HG03520 (cell line): ENCODE measurements at regions not wholly inside any gene's neighbourhood (a gene's known extent, or its start where the extent isn't known, plus 50 kb on each side); places are given as distances from the start of the nearest gene placed in this dataset.

Experiments
- ATAC-seq: cut with Tn5 transposase; IDR thresholded peaks from one replicate; pipeline ENCODE4 v1.9.1; 2021; ENCODE audit warnings: mild to moderate bottlenecking, moderate library complexity; ENCODE audit not compliant: unreplicated experiment

DNA sequence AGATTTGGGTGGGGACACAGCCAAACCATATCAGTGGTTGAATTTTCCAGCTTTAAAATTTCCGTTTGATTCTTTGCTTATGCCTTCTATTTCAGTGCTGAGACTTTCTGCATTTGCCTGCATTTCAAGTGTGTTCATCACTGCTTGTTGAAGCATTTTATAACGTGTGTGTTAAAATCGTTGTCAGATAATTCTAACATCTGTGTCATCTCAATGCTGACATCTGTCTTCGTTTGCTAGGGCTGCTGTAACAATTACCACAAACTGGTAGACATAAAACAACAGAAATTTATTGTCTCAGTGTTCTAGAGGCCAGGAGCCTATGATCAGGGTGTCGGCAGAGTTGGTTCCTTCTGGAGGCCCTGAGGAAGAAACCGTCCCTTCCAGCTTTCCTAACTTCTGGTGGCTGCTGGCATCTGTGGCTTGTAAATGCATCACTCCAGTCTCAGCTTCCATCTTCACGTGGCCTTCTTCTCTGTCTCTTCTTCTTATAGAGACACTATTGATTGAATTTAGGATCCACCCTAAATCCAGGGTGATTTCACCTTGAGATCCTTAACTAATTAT lies 71.1 kb upstream of the SDK1 start:
- no peak for ATAC-seq

DNA sequence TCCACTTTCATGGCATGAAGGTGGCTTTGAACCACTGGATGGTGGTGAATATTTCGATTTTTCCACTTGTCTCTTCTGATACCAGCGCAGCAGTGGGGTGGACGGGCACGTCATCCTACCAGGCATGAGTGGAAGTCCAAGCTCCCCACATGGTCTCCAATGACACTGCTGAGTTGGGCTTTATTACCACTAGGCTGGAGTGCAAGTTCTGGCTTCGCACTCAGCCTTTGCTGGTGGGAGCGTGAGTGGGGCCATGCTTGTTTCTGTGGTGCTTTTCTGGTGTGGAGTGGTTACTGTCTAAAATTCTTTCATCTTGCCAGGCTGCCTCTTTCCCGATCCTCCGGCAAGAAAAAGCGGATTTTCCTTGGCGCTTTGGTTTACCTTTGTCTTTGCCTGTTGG lies 70.1 kb upstream of the SDK1 start:
- no peak for ATAC-seq

DNA sequence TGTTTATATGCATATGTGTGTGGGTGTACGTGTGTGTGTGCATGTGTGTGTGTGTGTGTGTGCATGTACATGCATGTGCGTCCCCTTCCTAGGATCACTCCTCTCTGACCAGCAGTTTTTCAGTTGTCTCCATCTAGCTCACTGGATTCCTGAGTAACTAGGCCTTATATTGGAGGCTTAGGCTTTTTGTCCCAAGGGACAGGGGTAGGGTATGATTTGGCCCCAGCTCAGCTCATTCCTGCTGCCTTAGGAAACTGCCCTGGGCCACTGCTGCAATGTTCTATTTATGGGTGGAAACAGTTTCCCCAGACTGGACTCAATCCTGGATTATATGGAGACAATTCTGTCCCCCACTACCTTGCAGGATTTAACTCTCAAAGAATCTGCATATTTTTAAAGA lies 68.8 kb upstream of the SDK1 start:
- ATAC-seq: no peak

DNA sequence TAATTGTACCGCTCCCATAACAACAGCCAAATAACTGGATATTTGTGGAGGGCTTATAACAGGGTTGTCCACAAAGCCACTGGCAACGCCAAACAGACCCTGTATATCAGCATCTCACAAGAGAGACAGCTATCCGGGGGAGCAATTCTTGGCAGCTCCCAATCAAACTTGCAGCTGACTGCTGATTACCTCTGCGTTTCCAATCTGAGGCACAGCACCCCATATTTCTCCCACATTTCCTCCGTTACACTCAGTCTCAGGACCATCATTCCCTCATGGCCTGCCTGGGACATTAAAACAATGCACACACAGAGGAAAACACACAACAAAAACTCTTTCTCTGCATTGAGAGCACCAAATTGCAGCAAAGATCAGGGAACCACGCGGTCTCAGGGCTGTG lies 67.8 kb upstream of the SDK1 start:
- no peak for ATAC-seq

DNA sequence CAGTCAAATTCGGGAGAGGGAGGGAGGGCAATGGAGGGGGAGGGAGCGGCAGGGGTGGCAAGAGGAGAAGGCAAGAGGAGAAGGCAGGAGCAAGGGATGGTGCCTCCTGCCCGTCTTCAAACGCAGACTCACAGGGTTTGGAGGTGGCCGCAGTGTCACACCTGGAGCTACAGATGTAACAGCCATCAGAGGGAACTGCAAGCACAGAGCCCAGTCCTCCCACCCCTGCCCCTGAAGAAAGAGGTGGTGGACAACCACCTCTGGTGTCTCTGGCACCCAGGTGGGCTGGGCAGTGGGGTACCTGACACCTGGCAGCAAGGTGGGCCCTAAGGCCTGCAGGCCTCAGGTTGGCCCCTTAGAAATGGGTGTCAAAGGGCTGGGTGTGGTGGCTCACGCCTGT lies 67.0 kb upstream of the SDK1 start:
- ATAC-seq: no peak

DNA sequence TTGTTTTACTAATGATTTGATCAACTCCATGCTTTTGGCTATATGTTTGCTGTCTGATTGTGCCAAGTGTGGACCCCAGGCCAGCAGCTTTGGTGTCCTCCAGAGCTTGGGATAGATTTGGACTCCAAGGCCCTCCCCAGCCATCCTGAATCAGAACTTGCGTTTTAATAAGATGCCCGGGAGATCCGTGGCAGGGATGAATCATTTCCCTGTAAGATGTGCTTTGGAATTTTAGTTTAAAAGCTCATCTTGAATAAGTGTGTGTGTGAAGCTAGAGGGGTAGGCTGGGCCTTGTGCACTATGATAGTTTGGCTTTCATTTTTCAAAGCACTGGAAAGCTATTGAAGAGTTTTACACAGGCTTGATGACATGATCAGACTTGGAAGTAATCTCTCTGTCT lies 66.2 kb upstream of the SDK1 start:
- ATAC-seq: no peak

DNA sequence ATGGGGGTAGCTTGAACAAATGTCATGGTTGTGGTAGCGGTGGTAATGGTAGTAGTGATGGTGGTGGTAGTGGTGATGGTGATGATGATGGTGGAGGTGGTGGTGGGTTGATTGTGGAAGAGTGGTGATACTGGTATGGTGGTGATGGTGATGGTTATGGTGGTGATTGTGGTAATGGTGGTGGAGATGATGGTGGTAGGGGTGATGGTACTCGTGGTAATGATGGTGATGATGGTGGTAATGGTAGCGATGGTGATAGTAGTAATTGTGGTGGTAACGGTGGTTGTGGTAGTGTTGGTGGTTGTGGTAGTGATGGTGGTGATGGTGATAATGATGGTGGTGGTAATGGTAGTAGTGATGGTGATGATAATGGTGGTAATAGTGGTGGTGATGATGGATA lies 65.7 kb upstream of the SDK1 start:
- ATAC-seq: no peak

DNA sequence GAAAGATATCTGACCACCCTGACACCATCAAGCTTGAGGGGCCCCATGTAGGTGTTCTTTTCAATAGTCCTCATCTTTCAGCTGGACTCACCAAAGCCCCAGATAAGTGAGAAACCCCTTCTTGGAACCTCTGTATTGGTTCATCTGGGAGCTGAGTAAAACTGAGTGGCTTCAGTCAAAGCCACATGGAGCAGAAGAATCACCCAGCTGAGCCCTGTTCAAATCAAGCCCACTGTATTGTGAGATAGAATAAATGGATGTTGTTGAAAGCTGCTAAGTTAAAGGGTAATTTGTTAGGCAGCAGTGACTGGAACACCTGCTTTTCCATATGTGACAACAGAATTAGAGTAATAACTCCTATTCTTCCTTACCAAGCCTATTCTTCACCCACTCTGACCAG lies 64.8 kb upstream of the SDK1 start:
- ATAC-seq: no peak

DNA sequence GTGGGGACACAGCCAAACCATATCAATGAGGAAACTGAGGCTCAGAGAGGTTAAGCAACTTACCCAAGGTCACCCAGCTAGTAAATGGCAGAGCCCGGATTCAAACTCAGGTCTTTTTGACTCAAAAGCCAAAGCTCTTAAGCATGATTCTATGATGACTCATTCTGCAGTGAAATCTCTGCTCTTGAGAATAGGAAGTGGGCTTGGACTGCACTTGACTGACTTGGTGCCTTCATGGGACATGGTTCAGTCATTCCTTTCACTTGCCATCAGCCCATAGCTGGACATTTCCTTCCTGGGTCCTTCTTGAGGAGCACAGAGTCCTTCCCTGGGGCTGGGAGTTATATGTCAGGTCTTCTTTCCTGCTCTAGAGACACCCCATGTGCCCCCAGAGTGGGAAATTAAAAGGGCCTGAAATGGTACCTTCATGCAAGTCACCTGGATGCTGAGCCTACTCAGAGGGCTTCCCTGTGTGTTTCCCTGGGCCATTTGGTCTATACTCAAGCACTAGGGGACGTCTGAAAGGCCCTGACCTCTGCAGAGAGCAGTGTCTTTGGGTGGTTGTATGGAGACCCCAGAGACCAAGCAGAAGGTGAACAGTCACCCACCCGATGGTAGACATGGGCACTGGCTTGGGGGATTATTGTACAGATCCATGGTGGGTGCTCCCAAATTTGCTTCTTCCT lies 62.4 kb upstream of the SDK1 start:
- ATAC-seq: no peak

DNA sequence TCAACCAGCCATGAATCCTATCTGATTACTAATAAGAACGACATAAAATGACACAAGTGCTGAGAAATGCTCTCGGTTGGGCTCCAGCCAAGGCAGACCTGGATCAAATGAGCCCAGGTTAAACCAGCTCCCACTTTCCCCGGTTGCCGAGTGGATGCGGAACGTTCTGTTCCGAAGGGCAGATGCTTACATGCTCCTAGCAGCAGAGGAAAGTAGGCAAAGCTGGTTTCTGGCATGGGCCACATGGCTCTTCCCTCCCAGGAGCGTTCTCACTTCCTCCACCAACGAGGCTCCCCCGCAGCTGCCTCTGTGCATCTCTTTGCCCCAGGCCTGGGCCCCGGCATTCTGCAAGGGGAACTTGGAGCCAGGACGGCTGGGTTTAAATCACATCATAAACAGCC lies 61.8 kb upstream of the SDK1 start:
- ATAC-seq: no peak

DNA sequence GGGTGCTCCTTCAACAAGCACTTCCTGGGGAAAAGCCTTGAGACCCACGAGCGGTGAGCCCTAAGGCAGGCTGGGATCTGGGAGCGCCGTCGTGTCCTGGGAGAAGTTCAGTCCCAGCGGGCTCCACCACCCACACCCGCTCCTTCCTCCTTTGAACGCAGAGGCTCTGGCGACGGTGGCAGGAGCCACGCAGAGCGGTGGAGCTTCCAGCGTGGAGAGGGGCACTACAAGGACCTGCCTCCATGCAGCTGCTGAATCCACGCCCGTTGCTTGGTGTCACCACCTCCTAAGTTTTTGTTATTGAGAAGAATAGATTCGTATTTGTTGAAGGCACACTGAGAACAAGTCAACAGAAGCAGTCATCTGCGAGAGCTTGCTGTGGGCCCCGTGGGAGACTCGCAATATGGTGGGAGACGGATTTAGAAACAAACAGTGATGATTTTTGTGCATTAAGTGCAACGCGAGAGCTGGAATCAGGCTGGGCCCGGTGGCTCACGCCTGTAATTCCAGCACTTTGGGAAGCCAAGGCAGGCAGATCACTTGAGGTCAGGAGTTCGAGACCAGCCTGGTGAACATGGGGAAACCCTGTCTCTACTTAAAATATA lies 60.1 kb upstream of the SDK1 start:
- no peak for ATAC-seq

DNA sequence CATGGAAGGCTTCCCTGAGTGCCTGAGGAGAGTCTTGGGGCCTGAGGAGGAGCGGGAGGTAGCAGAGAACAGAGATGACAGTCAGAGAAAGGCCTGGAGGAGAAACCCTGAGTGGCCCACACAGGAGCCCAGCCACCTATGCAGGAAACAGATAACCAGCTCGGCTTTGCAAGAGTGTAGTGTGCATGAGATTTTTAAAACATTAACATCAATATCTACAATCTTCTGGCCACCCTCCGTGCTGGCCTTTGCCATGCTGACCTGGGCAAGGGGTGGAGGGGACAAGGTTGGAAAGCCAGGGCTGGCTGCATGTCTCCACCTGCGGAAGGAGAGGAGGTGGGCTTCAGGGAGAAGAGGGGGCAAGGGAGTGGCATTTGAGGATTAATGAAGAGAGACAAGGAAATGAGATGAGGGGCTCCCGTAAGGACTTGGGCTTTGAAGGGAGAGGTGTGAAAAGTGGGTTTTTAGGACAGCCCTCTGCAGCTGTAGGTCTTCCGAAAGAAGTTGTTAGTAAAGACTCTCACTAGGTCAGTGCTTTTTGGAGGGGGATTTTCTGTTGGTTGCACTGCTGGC lies 59.3 kb upstream of the SDK1 start:
- no peak for ATAC-seq

DNA sequence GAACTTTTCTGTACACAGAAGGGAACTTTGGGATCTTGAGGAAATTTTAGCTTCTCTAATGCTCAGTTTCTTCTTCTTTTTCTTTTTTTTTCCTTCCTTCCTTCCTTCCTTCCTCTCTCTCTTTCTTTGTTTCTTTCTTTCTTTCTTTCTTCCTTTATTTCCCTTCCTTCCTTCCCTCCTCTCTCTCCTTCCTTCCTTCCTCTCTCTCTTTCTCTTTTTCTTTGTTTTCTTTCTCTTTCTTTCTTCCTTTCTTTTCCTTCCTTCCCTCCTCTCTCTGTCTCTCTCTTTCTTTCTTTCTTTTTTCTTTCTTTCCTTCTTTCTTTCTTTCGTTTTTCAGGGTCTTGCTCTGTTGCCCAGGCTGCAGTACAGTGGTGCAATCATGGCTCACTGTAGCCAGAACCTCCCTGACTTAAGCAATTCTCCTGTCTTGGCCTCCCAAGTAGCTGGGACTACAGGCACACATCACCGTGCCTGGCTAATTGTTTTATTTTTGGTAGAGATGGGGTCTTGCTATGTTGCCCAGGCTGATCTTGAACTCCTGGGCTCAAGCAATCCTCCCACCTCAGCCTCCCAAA lies 58.6 kb upstream of the SDK1 start:
- no peak for ATAC-seq

DNA sequence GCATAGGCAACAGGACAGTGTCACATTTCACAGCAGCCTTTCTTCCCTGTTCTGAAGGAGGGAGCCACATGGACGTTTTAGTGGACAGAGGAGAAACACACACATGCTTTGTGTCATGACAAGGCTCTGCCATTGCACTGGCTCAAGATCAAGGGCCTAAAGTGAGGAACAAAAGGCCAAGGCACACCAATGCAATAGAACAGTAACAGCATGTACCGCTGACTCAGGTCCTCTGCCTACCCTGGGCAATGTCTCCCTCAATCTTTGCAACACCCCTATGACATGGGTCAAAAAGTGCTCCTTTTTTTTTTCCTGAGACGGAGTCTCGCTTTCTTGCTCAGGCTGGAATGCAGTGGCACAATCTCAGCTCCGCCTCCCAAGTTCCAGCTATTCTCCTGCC lies 57.8 kb upstream of the SDK1 start:
- ATAC-seq: no peak

DNA sequence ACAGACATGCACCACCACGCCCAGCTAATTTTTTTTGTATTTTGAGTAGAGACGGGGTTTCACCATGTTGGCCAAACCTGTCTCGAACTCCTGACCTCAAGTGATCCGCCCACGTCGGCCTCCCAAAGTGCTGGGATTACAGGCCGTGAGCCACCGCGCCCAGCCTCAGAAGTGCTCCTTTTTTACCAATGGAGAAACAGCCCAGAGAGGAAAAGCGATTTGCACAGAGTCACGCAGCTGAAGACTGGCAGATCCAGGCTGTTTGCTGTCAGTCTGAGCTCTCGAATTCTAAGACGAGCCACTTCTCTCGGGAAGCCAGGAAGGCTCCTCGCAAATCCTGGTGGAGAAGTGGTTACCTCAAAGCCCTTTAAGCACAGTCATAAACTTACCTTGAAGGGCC lies 57.4 kb upstream of the SDK1 start:
- no peak for ATAC-seq

DNA sequence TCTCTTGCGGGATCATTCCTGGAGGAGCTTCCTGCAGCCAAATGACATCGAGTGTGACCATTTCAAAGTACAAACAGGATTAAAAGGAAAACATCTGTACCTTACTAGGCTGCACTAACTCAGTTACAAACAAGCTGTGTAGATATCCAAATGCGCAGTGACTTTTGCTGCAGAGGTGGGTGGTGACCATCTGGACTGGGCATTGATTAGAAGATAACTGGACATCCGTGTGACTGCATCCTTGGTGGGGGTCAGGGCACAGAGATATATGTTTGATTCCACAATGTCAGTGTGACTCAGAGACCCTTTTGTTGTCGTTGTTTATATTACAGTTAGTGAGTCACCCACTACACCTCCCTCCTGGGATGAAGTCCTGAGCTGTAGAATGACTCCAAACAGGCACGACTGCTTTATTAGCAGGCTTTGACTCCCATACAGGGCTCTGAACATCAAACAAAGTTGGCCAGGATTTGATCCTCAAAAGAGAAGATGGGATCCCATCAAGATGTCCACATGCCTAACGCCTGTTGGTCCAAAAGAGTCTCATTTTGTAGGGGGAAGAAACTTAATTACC lies 56.7 kb upstream of the SDK1 start:
- ATAC-seq: no peak

DNA sequence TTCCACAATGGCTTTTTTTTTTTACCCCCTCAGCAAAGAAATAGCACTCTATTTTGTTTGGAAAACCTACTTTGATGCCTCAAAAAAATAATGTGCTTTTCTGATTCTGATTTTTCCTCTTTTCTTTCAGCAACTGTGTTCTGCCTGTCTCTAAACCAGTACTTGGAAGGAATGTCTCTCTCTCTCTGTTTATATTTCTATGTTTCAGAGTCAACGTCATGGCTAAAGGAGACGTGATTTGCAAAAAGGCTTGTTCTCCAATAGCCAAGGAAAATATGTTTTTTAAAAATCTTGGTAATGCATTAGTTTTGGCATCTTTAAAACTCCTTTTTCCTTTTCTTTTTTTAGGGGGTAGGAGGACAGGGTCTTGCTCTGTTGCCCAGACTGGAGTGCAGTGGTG lies 56.0 kb upstream of the SDK1 start:
- ATAC-seq: no peak

DNA sequence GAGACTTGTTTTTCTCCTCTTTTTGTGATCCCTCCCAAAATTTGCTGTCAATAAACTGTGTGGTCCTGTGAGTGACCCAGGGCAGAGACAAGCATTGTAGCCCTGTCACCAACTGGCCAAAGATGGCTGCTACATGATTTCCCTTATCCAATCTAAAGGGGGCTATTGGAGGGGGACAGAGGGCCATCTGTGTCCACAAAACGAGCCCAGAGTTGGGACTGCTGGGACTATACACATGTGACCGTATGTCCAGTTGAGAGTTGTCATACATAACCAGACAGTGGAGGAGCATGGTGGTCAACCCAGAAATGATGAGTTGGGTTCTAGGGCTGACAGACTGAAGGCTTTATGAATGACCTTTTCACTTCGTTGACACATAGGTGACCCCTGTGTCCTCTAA lies 55.3 kb upstream of the SDK1 start:
- no peak for ATAC-seq

DNA sequence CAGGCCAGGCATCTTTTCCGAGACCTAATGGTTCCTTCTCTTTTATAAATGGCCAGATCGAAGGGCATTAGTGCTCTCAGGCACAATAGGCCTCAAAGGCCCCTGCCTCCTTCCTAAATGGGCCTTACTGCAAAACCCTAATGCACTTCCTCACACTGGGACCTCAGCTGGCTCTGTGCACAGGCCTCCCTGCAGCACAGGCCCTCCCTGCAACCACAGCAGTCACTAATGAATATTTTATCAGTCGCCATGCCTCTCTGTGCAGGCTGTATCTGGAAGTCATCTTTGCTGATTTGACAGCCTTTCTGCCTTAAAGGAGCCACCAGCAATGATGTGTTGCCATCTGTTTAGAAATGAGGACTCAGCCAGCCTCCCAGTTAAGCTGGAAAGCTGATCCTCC lies 54.9 kb upstream of the SDK1 start:
- no peak for ATAC-seq

DNA sequence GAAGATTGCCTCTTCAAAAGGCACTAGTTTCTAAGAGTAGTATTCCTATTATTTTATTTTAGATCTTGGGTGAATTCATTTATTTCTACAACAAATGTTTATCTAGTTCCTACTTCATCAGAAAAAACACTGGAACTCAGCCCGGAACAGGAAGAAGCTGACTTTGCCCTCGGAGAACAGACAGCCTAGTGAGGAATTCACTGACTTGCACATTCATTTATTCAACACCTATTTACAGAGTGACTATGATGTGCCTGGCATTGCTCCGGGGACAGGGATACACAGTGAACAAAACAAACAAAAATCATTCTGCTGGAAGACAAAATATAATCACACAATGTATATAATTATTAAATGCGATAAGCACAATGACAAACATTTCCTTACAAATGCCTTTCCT lies 54.4 kb upstream of the SDK1 start:
- no peak for ATAC-seq

DNA sequence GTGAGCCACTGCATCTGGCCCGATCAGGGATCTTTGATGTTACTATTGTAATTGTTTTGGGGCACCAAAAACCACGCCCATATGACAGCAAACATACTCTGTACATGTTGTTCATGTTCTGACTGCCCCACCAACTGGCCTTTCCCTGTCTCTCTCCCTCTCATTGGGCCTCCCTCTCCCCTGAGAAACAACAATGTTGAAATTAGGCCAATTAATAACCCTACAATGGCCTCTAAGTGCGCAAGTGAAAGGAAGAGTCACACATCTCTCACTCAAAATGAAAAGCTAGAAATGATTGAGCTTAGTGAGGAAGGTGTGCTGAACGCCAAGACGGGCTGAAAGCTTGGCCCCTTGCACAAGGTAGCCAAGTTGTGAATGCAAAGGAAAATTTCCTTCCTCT lies 50.3 kb upstream of the SDK1 start:
- no peak for ATAC-seq
